ENCODE measurements at regions not wholly inside any gene's neighbourhood (a gene's known extent, or its start where the extent isn't known, plus 50 kb on each side); places are given as distances from the start of the nearest gene placed in this dataset.

DNA sequence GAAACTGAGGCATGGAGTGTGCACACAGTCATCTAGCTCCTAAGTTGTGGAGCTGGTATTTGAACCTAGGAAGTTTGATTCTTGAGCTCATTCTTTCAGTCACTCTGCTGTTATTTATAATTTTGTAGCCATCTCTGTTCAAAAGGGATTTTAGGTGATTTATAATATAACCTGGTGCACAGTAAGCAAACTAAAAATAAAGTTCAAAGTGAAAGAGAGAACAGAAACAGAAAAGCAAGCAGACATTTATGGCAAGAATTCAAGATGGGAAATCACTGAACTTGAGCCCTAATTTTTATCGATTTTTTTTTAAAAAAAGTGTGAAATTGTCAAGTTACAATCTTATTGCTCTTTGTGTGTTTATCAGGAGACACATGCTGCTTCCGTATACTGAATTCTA, 71.4 kb upstream of the SLC7A14 start:
- TF ChIP-seq, protein P1, sequence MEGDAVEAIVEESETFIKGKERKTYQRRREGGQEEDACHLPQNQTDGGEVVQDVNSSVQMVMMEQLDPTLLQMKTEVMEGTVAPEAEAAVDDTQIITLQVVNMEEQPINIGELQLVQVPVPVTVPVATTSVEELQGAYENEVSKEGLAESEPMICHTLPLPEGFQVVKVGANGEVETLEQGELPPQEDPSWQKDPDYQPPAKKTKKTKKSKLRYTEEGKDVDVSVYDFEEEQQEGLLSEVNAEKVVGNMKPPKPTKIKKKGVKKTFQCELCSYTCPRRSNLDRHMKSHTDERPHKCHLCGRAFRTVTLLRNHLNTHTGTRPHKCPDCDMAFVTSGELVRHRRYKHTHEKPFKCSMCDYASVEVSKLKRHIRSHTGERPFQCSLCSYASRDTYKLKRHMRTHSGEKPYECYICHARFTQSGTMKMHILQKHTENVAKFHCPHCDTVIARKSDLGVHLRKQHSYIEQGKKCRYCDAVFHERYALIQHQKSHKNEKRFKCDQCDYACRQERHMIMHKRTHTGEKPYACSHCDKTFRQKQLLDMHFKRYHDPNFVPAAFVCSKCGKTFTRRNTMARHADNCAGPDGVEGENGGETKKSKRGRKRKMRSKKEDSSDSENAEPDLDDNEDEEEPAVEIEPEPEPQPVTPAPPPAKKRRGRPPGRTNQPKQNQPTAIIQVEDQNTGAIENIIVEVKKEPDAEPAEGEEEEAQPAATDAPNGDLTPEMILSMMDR (IDR thresholded peaks at IDR 0.05) = no peak
- no peak for TF ChIP-seq POLR2A (IDR thresholded peaks at IDR 0.05)
